Uterus (tissue), 2 donors: ENCODE measurements at regions not wholly inside any gene's neighbourhood (a gene's known extent, or its start where the extent isn't known, plus 50 kb on each side); places are given as distances from the start of the nearest gene placed in this dataset.

Experiments used
- POLR2A ChIP-seq, 2 donors: fragments of 450-650 bp; IDR thresholded peaks; one replicate each; pipeline ENCODE4 v1.6.1; 2016; ENCODE audit warnings: antibody characterized with exemption in 2 of 2, mild to moderate bottlenecking in 1 of 2, moderate library complexity in 1 of 2
- TF ChIP-seq, protein P1 (sequence below), 4 experiments: fragments of 200-600 bp in 2 of 4; fragments of 450-650 bp in 2 of 4; sonication (generic) in 2 of 4; IDR thresholded peaks; one replicate each; pipeline ENCODE4 v1.5.1; 2016 to 2019; ENCODE audit warnings: antibody characterized with exemption in 4 of 4, mild to moderate bottlenecking in 2 of 4, moderate library complexity in 1 of 4

GRCh38 chr6:5832668-5833067 is 174.1 kb downstream of the NRN1 start:
- TF ChIP-seq, protein P1, sequence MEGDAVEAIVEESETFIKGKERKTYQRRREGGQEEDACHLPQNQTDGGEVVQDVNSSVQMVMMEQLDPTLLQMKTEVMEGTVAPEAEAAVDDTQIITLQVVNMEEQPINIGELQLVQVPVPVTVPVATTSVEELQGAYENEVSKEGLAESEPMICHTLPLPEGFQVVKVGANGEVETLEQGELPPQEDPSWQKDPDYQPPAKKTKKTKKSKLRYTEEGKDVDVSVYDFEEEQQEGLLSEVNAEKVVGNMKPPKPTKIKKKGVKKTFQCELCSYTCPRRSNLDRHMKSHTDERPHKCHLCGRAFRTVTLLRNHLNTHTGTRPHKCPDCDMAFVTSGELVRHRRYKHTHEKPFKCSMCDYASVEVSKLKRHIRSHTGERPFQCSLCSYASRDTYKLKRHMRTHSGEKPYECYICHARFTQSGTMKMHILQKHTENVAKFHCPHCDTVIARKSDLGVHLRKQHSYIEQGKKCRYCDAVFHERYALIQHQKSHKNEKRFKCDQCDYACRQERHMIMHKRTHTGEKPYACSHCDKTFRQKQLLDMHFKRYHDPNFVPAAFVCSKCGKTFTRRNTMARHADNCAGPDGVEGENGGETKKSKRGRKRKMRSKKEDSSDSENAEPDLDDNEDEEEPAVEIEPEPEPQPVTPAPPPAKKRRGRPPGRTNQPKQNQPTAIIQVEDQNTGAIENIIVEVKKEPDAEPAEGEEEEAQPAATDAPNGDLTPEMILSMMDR (IDR thresholded peaks at IDR 0.05), result no peak
- no peak for TF ChIP-seq POLR2A (IDR thresholded peaks at IDR 0.05)
